ENCODE measurements at regions not wholly inside any gene's neighbourhood (a gene's known extent, or its start where the extent isn't known, plus 50 kb on each side); places are given as distances from the start of the nearest gene placed in this dataset.

DNA sequence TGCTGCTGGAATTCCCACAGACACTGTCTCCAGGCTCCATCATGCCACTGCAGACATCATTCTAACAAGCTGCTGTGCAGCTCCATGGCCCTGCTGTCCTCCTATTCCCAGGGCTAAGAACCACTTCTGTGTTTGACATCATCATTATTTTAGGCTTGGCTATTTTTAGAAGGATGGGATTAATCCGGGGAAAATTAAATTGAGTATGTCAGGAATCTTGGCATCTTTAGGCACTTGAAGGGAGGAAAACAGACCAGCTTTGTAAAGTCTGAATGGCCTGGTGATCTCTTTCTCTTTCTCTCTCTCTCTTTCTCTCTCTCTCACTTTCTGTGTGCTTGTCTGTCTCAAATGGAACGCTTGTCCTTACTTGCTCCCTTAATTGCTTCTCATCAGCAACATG, 568.3 kb upstream of the FLRT2 start:
- Histone ChIP-seq H3K4me2 (ENCODE audit: insufficient read depth, low read length) (no peak overlapping the region), H4K20me1 (replicated peaks; ENCODE audit: control insufficient read depth, extremely low read depth, insufficient read depth, low read length) (no peaks in the 10 kb centered on the region), H3K36me3 (ENCODE audit: control insufficient read depth in 2 of 2, extremely low read depth in 1 of 2, insufficient read depth in 2 of 2, low read length in 2 of 2) (no peaks in the 10 kb centered on the region), H3K4me3 (replicated peaks in 1 of 3; ENCODE audit: insufficient read depth in 1 of 3, low read depth in 1 of 3, low read length in 3 of 3) (no peak overlapping the region), H3K79me2 (ENCODE audit: control insufficient read depth, insufficient read depth, low read length) (no peaks in the 10 kb centered on the region), H2AFZ (ENCODE audit: low read depth, low read length) (no peak overlapping the region), H3K9me1 (replicated peaks; ENCODE audit: control insufficient read depth, extremely low read depth, insufficient read depth, low read length) (no peaks in the 10 kb centered on the region), H3K4me1 (ENCODE audit: control insufficient read depth, extremely low read depth, insufficient read depth, low read length) (peaks cover 35% of the 10 kb centered on the region), H3K27me3 (ENCODE audit: control insufficient read depth in 2 of 2, insufficient read depth in 2 of 2, low read length in 2 of 2) (no peaks in the 10 kb centered on the region), H3K9ac (replicated peaks; ENCODE audit: extremely low read depth, insufficient read depth, low read length) (no peak overlapping the region), H3K27ac (ENCODE audit: insufficient read depth, low read depth, low read length) (no peak overlapping the region), H3K9me3 (replicated peaks; ENCODE audit: control insufficient read depth, insufficient read depth, low read length) (no peaks in the 10 kb centered on the region)
- dilution Hi-C loops (cut with MboI; ENCODE audit: extremely low pct_ligation_motif_present, low sequenced_read_pairs), result no loop called here
- FAIRE-seq, result no peak
- no peak for TF ChIP-seq MYC (IDR thresholded peaks at IDR 0.05; ENCODE audit: low read depth, low read length)
- no peak for TF ChIP-seq JUN (IDR thresholded peaks at IDR 0.05; ENCODE audit: borderline replicate concordance, insufficient read depth, insufficient read length, low read depth)
- ChIA-PET POLR2A (interaction anchor here (1.4 kb wide), 1 partner anchor 568 kb away, joined by 3 read pairs; the partner anchor contains the start of gene FLRT2), CTCF (no interaction called here)
- no peak for DNase-seq (ENCODE audit: low read depth, low spot score)
- intact Hi-C loops (cut with micrococcal nuclease), result loop anchor here (2.0 to 10.0 kb wide), 5 partner anchors 203 to 817 kb away; no protein-coding TSS in a partner anchor
- no TSS peak for BruUV-seq (replicated peaks)

- H3K9ac ChIP-seq (replicated peaks; ENCODE audit: extremely low read depth, insufficient read depth, low read length), result peak overlapping the region; percentile 43
- ChIA-PET POLR2A (interaction anchor here (0.9 to 1.0 kb wide), 2 partner anchors 564 to 566 kb away, joined by 3 to 4 read pairs; partner anchors contain the start of gene FLRT2), CTCF (interaction anchor here (0.6 to 2.2 kb wide), 6 partner anchors 12 to 649 kb away, joined by 3 to 17 read pairs (median 4); partner anchors contain the start of gene FLRT2)
- H3K9me1 ChIP-seq (replicated peaks; ENCODE audit: control insufficient read depth, extremely low read depth, insufficient read depth, low read length), result no peaks in the 10 kb centered on the region
- TF ChIP-seq CTCF (IDR thresholded peaks at IDR 0.05; ENCODE audit: extremely low read depth in 1 of 2, insufficient read depth in 1 of 2, low read depth in 1 of 2, low read length in 2 of 2) (no peak), FOS (IDR thresholded peaks at IDR 0.05; ENCODE audit: borderline replicate concordance, insufficient read depth, low read length) (peak; percentile 87), JUN (IDR thresholded peaks at IDR 0.05; ENCODE audit: borderline replicate concordance, insufficient read depth, insufficient read length, low read depth) (peak; percentile 98), EZH2 (IDR thresholded peaks at IDR 0.05; ENCODE audit: borderline replicate concordance, low read depth, low read length, severe bottlenecking) (no peak), POLR2A (IDR thresholded peaks at IDR 0.05; ENCODE audit: low read depth, low read length) (peak; percentile 87), POLR2AphosphoS5 (IDR thresholded peaks at IDR 0.05; ENCODE audit: insufficient read depth, low read depth, low read length) (peak; percentile 87), GATA2 (IDR thresholded peaks at IDR 0.05; ENCODE audit: insufficient read depth, insufficient read length, low read depth, low read length) (peak; percentile 91)
- TF ChIP-seq, protein P1, sequence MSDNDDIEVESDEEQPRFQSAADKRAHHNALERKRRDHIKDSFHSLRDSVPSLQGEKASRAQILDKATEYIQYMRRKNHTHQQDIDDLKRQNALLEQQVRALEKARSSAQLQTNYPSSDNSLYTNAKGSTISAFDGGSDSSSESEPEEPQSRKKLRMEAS (IDR thresholded peaks at IDR 0.05; ENCODE audit: insufficient read depth, insufficient read length), result no peak
- no peaks in the 10 kb centered on the region for H3K36me3 ChIP-seq (ENCODE audit: control insufficient read depth in 2 of 2, extremely low read depth in 1 of 2, insufficient read depth in 2 of 2, low read length in 2 of 2)
- dilution Hi-C loops (cut with MboI; ENCODE audit: extremely low pct_ligation_motif_present, low sequenced_read_pairs), result no loop called here
- no peak overlapping the region for H2AFZ ChIP-seq (ENCODE audit: low read depth, low read length)
- DNase-seq (ENCODE audit: low read depth, low spot score), result peak; percentile 96
- no peak overlapping the region for H3K4me3 ChIP-seq (replicated peaks in 1 of 3; ENCODE audit: insufficient read depth in 1 of 3, low read depth in 1 of 3, low read length in 3 of 3)
- H3K27ac ChIP-seq (ENCODE audit: insufficient read depth, low read depth, low read length), result peak overlapping the region; percentile 86
- H3K4me1 ChIP-seq (ENCODE audit: control insufficient read depth, extremely low read depth, insufficient read depth, low read length), result peaks cover 39% of the 10 kb centered on the region
- H3K4me2 ChIP-seq (ENCODE audit: insufficient read depth, low read length), result no peak overlapping the region
- H3K27me3 ChIP-seq (ENCODE audit: control insufficient read depth in 2 of 2, insufficient read depth in 2 of 2, low read length in 2 of 2), result no peaks in the 10 kb centered on the region
- no TSS peak for BruUV-seq (replicated peaks)
- no peaks in the 10 kb centered on the region for H4K20me1 ChIP-seq (replicated peaks; ENCODE audit: control insufficient read depth, extremely low read depth, insufficient read depth, low read length)
- FAIRE-seq, result peak; percentile 87
- H3K79me2 ChIP-seq (ENCODE audit: control insufficient read depth, insufficient read depth, low read length), result no peaks in the 10 kb centered on the region
- no peaks in the 10 kb centered on the region for H3K9me3 ChIP-seq (replicated peaks; ENCODE audit: control insufficient read depth, insufficient read depth, low read length)
- intact Hi-C loops (cut with micrococcal nuclease), result loop anchor here (1.0 to 10.0 kb wide), 10 partner anchors 201 to 957 kb away; no protein-coding TSS in a partner anchor
Measured at GRCh38 chr14:84963518-84963917, 566.4 kb upstream of the FLRT2 start.
